Non-pigmented ciliary epithelial cell (primary cell): ENCODE measurements at regions not wholly inside any gene's neighbourhood (a gene's known extent, or its start where the extent isn't known, plus 50 kb on each side); places are given as distances from the start of the nearest gene placed in this dataset.

Experiments
- DNase-seq: peaks from one replicate; pipeline ENCODE4 v3.0.0-alpha.2; 2010; ENCODE audit warnings: low read depth

- no peak for DNase-seq
These were observed 89.0 kb downstream of the RPL22L1 start for GRCh38 chr3:170780955-170781354.

- DNase-seq: no peak
These were observed 89.5 kb downstream of the RPL22L1 start for GRCh38 chr3:170780471-170780870.

- DNase-seq: no peak
These were observed 91.5 kb downstream of the RPL22L1 start for GRCh38 chr3:170778240-170779217.

GRCh38 chr3:170777564-170777926 lies 92.5 kb downstream of the RPL22L1 start:
- DNase-seq: no peak

GRCh38 chr3:170776887-170777563 lies 93.0 kb downstream of the RPL22L1 start:
- DNase-seq: no peak

GRCh38 chr3:170773682-170774425 lies 96.1 kb downstream of the RPL22L1 start:
- DNase-seq: no peak

GRCh38 chr3:170772175-170772574 lies 97.8 kb downstream of the RPL22L1 start:
- DNase-seq: no peak

GRCh38 chr3:170768334-170768801 lies 101.6 kb downstream of the RPL22L1 start:
- no peak for DNase-seq

- DNase-seq: no peak
These were observed 102.4 kb downstream of the RPL22L1 start for GRCh38 chr3:170767576-170767941.

- no peak for DNase-seq
These were observed 103.0 kb downstream of the RPL22L1 start for GRCh38 chr3:170766823-170767575.

- DNase-seq: no peak
These were observed 103.7 kb downstream of the RPL22L1 start for GRCh38 chr3:170766253-170766652.

GRCh38 chr3:170765419-170766078 lies 104.4 kb downstream of the RPL22L1 start:
- no peak for DNase-seq

- no peak for DNase-seq
These were observed 106.0 kb downstream of the RPL22L1 start for GRCh38 chr3:170764017-170764416.

GRCh38 chr3:170762064-170762463 lies 107.9 kb downstream of the RPL22L1 start:
- DNase-seq: no peak

GRCh38 chr3:170761103-170761502 lies 108.9 kb downstream of the RPL22L1 start:
- DNase-seq: no peak

- no peak for DNase-seq
These were observed 109.8 kb downstream of the RPL22L1 start for GRCh38 chr3:170760174-170760526.

GRCh38 chr3:170759511-170760173 lies 110.4 kb downstream of the RPL22L1 start:
- DNase-seq: no peak

GRCh38 chr3:170757038-170757437 lies 113.0 kb downstream of the RPL22L1 start:
- no peak for DNase-seq

GRCh38 chr3:170754311-170754693 lies 115.7 kb downstream of the RPL22L1 start:
- DNase-seq: no peak

- DNase-seq: no peak
These were observed 116.3 kb downstream of the RPL22L1 start for GRCh38 chr3:170753421-170754310.
